ENCODE measurements at regions not wholly inside any gene's neighbourhood (a gene's known extent, or its start where the extent isn't known, plus 50 kb on each side); places are given as distances from the start of the nearest gene placed in this dataset.

GRCh38 chr7:17029150-17029549, 147.4 kb upstream of the AGR3 start:
- TF ChIP-seq REST (IDR thresholded peaks at IDR 0.05; ENCODE audit: low read depth) (no peak), EP300 (IDR thresholded peaks at IDR 0.05; ENCODE audit: borderline replicate concordance) (no peak), CEBPB (IDR thresholded peaks at IDR 0.05) (no peak), TAF1 (IDR thresholded peaks at IDR 0.05; ENCODE audit: low read depth) (no peak), CREB1 (IDR thresholded peaks at IDR 0.05; ENCODE audit: low read depth) (no peak)

Measured in Ishikawa (cell line).